ENCODE measurements at regions not wholly inside any gene's neighbourhood (a gene's known extent, or its start where the extent isn't known, plus 50 kb on each side); places are given as distances from the start of the nearest gene placed in this dataset.

- TF ChIP-seq SAP30 (IDR thresholded peaks at IDR 0.05; ENCODE audit: insufficient read depth, insufficient replicate concordance, low read length) (no peak), CHD1 (IDR thresholded peaks at IDR 0.05; ENCODE audit: low read depth, low read length) (no peak), JUN (IDR thresholded peaks at IDR 0.05; ENCODE audit: low read depth, low read length) (no peak), CBX5 (IDR thresholded peaks at IDR 0.05; ENCODE audit: low read depth, low read length) (no peak), CTCF (IDR thresholded peaks at IDR 0.05; ENCODE audit: control extremely low read depth in 1 of 3, insufficient read depth in 1 of 3, low read depth in 1 of 3, low read length in 3 of 3) (peak; percentile 83 to 99 (median 91)), RAD21 (IDR thresholded peaks at IDR 0.05 in 1 of 2, conservative IDR thresholded peaks at IDR 0.05 in 1 of 2; ENCODE audit: low read depth in 2 of 2, low read length in 2 of 2) (peak; percentile 89), SUZ12 (IDR thresholded peaks at IDR 0.05; ENCODE audit: low read length) (no peak), TCF12 (IDR thresholded peaks at IDR 0.05; ENCODE audit: low read depth, low read length) (no peak), POLR2A (IDR thresholded peaks at IDR 0.05; ENCODE audit: control extremely low read depth in 1 of 2, low read depth in 2 of 2, low read length in 2 of 2) (no peak), HDAC2 (IDR thresholded peaks at IDR 0.05; ENCODE audit: borderline replicate concordance in 1 of 2, low read depth in 2 of 2, low read length in 2 of 2) (no peak), RNF2 (IDR thresholded peaks at IDR 0.05; ENCODE audit: borderline replicate concordance, low read depth, low read length, missing control alignments, poor library complexity, severe bottlenecking) (no peak), ASH2L (IDR thresholded peaks at IDR 0.05; ENCODE audit: low read length) (peak; percentile 18), YY1 (IDR thresholded peaks at IDR 0.05; ENCODE audit: low read depth, low read length) (peak; percentile 67; the same call in 1 of the 2 replicates), RBBP5 (IDR thresholded peaks at IDR 0.05; ENCODE audit: borderline replicate concordance, low read depth, low read length) (no peak)
Measured at GRCh38 chr6:157756708-157757429, 66.2 kb upstream of the SNX9 start (continued).
